SHP77 (cell line): ENCODE measurements at regions not wholly inside any gene's neighbourhood (a gene's known extent, or its start where the extent isn't known, plus 50 kb on each side); places are given as distances from the start of the nearest gene placed in this dataset.
A peak's percentile ranks its signal among the peaks of the same experiment; 100 is the strongest.

ENCODE experiments used
- DNase-seq, 2 experiments: peaks; one replicate each; lab custom pipeline; 2025; lab: John Stamatoyannopoulos, UW

DNA sequence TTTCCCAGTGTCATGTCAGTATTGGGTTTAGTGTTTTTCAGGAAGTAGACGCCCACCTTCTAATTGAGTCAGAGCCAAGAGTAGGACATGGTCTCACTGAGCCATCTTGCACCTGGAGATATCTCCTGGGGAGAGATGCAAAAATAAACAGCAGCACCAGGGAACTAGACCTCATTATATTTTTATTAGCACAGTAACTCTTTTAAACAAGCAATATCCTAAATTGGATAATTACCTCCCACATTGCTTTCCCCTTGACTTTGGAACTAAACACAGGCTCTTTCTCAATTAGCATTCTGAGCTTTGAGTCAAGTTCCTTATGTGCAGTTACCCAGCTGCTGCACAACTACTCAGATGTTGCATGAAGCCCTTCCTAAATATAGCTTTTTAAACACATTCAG is 175.4 kb downstream of the IBTK start:
- peak; percentile 47 to 51 for DNase-seq

DNA sequence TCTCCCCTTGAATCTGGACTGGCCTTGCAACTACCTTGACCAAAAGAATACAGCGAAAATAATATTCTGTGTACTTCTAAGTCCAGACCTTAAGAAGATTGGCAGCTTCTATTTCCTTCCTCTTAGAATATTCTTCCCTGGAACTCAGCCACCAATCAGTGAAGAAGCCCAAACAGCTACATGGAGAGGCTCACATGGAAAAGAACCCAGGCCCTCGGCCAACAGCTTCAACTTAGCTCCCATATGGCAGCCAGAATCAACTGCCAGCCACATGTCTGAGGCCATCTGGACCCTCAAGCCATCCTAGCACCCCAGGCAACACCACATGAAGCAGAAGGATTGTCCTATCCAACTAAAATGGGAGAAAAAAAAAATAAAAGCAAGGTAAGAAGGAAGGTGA is 178.8 kb downstream of the IBTK start:
- no peak for DNase-seq

DNA sequence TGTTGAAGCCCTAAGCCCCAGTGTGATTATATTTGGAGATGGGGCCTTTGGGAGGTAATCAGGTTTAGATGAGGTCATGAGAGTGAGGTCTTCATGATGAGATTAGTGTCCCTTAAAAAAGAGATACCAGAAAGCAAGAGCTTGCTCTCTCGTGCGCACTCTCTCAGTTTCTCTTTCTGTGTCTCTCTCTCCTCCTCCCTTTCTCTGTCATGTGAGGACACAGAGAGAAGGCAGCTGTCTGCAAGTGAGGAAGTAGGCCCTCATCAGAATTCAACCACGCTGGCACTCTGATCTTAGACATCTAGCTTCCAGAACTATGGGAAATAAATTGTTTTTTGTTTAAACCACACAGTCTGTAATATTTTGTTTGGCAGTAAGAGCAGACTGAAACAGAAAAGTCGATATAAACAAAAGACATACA is 180.5 kb downstream of the IBTK start:
- DNase-seq, result peak in 1 of 2 experiments; percentile 9

DNA sequence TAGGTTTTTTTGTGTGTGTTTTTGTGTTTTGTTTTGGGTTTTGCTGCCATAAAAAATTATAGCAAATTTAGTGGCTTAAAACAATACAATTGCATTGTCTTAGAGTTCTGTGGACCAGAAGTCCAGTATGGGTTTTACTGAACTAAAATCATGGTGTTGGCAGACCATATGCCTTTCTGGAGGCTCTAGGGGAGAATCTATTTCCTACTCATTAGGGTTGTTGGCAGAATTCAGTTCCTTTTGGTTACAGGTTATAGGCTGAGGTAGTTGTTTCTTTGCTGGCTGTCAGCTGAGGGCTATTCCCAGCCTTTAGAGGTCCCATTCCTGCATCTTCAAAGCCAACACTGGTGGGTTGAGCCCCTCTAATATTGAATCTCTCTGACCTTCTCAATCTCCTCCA is 181.3 kb downstream of the IBTK start:
- no peak for DNase-seq

DNA sequence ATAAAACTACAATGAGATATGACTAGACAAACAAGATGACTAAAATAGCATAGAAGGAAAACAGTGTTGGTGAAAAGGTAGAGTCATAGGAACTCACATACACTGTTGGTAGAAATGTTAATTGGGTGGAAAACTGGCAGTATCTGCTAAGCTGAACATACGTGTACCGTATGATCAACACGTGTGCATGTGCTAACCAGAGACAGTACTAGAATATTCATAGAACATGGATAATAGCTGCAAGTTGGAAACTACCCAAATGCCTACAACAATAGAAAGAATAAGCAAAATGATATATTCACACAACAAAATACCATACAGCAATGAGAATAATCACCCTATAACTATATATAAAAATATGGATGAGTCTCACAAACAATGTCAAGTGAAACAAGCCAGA is 184.0 kb downstream of the IBTK start:
- no peak for DNase-seq

DNA sequence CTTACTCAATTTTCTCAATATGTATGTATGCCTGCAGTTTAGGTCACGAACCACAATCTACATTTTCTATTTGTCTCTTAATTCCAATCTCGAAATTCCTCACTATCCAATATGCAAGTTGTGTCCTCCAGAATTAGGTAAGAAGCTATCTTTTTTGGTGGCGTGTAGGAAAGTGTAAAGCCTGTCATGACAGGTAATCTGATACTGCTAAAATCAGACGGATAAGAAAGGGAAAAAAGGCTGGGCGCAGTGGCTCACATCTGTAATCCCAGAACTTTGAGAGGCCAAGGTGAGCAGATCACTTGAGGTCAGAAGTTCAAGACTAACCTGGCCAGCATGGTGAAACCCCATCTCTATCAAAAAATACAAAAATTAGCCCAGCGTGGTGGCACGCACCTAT is 185.3 kb downstream of the IBTK start:
- no peak for DNase-seq

DNA sequence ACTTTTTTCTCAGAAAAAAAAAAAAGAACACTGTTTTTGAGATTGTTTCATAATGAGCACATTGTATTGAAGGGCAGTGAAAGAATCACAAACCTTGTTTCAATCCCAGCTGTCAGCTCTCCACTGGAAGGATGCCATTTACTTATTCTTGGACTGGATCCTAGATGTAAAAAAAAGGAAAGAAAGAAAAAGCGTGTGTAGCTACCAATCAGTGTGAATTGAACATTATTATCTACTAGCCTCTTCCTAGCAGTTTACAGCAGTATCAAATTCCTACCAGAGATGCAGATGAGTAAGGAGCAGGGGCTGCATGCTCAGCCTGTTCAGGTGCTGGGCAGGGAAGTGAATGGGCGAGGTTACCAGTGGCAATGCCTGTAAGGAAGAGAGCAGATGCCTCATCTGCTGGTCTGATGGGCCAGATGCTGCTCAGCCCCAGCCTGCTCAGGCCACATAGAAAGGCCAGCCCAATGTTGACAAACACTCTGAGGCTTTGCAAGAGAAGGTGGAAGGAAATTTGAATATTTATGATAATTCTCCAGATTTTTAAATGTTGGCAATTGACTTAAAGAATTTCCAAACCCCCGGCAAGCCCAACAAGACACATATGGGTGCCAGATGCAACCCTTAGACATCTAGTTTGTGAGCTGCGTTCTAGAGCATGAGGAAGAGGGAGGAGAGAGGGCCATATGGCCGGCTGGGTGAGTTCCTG is 189.5 kb downstream of the IBTK start:
- DNase-seq, result peak in 1 of 2 experiments; percentile 7

DNA sequence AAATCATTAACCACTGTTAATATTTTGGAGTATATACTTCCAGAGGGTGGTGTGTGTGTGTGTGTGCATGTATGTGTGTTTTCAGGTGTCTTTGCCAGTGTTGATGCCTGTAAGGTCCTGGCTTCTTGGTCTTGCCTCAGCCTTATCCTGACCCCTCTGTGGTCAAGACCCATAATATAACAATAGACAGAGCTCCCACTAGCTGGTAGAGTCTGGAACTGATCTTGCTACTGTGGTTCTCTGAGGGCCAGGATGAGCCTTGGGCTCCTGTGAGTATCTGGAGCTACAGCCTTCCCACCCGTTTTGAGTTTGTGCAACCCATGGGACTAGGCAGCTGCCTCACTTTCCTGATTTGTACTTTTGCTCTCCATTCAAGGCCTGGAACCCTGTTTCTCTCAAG is 191.0 kb downstream of the IBTK start:
- no peak for DNase-seq

DNA sequence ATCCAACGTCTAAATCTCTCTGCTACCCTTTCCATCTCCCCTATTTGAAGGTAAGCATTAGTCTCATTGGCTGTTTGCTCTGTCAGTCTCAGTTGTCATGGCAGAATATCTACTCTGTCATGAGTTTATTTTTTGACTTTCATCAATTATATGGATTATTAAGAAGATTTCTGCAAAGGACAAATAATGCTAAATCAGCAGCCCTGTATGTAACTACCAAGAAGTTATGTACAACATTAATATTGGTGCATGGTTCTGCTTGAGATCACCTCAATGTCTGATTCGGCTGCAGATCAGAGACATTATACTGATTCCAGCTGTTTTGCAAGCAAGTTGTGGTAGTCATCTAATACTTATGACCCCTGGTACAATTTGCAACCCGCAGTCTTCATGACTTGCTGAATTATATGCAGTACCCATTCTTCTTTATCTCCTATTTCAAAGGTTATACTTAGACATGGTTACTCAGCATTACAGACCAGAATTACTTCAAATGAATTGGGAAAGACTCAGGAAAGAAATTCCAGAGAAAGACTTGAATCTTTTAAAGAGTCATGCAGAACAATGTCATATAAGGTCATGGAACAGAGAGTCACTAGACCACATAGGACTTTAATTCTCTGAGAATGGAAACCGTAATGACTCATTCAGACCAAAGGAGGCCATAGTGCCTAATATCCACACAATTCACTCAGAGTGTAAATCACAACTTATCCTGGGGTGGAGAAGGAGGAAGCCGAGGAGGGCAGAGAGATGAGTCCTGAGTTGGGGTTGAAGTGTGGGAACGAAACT is 201.4 kb downstream of the IBTK start:
- DNase-seq, result no peak

DNA sequence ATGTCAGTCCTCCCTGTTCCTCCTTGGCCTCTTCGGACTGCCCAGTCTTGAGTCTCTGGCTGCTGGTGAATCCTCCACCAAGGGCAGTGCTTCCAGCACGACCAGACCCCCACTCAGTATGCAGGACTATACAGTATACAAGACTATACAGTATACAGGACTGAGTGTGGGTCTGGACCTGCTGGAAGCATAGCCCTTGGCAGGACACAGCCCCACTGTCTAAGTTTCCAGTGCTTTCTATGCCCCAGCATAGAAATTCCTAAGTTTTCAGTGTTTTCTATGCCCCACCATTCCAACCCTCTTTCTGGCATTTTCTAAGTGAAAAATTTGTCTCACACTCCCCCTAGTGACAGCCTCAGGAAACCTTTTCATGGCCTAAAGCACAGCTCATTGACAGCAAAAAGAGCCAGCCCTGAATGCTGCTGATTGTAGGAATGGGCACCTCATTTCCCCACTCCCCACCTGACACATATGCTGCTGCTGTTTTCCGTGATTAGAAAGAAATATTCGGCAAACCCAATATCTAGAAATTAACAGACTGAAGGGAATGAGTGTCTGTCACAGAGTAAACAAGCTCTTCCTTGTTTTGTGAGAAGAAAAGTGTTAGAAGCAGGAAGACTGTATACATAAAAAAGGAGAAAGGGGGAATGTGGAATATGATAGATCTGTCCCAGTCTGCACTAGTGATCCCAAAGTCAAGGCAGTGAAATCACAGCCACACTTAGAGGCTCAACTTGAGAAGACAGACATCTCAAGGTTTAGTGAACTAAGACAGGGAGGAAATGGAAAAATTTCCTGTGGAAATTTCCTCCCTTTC is 206.9 kb downstream of the IBTK start:
- DNase-seq, result peak; percentile 27 to 40

DNA sequence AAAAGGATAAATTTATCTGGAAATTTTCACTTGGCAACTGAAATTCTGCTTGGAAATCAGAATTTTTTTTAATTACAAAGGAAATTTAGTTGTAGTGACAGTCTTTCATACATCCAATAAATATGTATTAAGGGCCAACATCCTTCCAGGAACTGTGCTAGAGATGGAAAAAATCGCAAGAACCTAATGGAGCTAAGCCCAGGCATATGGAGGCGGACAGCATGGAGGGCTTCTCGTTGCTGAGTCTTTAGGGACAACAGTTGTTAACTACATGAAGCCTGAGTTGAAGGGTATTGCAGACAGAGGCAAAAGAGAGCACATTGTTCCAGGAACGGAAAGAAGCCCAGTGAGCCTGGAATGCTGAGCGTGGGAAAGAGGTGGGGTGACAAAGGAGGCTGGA is 208.9 kb downstream of the IBTK start:
- DNase-seq, result no peak

DNA sequence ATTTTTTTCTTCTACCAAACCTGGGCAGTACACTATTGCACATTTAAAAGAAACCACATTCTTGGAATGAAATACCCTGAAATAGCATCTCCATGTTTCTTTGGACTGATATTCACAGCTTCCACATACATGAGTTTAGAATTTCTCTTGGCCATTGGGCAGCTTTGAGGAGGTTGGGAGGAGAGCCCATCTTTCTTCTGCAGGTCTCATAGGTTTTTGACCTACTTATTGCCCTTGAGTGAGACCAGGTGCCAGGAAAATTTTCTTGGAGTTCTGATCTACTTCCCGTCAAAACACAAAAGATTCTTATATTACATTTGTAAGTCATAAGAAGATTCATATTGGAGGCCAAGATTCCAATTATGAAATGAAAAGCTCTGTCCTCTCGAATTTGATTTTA is 212.0 kb downstream of the IBTK start:
- DNase-seq, result no peak

DNA sequence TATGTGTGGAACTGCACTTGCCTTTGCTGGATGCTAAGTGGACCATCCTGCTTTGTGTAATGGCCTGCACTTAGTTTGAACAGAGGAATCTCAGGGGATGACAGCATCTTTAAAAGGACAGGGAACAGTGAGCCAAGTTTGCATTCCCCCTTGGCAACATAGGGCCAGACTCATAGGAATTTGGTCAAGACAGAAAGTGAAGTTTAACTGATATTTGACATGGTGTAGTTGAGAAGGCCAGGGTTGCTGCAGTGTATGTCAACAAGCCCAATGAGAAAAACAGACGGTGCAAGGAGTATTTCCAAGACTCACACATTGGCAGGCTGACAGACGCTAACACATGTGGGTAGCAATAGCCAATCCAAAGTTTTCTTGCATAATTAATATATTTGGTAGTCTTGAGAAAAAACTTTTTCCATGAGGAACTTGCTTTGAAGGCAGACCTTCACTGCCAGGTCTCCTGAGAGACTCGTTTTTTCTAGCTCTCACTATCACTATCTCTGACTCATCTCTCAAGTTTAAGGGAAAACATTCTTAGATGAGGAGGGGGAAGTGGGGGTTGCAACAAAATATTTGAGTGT is 213.8 kb downstream of the IBTK start:
- no peak for DNase-seq

DNA sequence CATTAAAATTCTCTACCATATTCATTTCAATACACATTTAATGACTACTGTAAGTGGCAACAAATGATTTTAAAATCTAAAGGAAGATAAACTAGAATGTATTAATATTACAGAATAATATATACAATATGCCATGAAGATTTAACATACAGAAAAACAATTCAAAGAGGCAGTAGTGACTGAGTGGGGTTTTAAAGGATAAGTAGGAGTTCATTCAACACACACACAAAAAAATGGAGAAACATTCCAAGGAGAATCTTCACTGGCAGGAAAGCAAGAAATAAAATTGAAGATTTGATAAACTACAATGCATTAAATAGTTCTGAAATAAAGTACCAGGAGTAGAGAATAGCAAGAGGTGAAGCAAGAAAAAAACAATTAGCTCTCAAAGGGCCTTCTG is 215.1 kb downstream of the IBTK start:
- no peak for DNase-seq

DNA sequence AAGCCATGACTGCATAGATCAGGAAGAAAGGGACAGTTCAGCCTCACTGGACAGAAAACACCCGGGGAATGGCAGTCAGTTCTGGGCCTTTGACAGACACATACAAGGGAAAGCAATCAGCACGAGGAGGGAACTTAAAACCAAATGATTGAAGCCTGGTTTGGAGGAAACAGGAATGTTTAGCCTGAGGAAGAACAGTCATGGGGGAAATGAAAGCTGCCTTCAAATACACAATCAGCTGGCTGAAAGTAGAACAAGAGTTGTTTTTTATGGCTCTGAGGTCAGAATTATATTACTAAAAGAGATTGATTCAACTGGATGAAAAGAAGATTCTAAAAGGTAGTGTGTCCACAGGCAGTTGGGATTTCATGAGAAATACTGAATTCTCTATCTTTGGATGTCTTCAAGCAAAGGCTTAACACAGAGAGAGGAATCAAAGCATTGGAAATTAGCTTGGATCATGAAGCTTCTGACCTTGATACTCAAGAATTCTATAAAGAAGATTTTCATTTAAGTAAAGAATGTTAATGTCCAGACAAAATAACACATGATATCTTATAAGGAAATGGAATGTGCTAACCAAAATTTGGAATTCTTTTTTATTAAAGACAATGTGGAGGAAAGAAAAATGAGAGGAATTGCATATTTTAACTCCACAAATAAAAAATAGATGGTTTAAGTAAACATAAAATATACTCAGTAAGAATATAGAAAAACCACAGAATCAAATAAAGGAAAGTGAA is 216.6 kb downstream of the IBTK start:
- no peak for DNase-seq

DNA sequence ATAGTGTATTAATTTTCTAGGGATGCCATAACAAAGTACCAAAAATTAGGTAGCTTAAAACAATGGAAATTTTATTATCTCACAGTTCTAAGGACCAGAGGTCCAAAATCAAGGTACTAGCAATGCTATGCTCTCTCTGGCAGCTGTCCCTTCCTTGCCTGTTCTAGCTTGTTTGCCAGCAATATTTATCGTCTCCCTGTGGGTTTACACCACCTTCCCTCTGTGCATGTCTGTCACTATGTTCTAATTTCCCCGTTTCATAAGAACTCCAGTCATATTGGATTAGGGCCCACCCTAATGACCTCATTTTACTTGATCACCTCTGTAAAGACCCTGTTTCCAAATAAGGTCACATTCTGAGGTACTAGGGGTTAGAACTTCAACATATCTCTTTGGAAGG is 217.2 kb downstream of the IBTK start:
- DNase-seq, result no peak

DNA sequence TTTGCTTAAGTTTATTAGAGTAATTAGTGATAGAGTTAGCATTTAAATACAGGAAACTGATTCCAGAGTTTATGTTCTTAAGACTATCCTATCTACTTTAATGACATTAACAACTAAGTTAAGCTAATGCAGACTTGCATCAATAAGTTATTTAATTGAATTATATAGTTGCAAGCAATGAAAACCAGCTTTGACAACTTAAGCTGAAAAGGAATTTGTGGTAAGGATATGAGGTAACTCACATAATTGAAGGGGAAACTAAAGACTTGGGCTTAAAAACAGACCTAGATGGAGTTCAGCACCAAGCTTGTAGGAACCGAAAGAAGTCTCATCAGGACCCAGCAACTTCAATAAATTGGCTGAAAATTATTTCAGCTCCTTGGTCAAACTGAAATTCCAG is 222.3 kb downstream of the IBTK start:
- DNase-seq, result no peak

DNA sequence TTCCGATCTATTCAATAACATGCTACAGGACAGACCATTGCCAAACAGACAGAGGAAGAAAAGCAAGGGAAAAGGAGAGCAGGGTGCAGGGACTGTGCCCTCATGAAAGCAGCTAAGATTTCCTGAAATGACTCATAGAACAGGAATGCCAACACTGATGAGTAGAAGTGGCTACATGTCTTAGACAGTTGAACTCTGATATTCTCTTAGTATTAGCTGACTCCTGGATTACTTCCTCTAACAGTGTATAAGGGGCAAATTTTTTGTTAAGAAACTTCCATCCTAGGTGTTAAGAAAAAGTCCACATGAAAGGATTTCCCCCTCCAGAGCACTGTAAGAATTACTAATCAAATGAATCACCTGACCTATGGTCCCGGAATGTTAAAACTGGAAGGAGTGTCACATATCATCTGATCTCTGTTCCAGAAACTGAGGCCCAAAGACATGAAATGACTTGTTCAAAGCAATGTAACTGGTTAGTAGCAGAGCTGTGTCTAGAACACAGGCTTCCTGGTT is 224.9 kb downstream of the IBTK start:
- DNase-seq, result no peak

DNA sequence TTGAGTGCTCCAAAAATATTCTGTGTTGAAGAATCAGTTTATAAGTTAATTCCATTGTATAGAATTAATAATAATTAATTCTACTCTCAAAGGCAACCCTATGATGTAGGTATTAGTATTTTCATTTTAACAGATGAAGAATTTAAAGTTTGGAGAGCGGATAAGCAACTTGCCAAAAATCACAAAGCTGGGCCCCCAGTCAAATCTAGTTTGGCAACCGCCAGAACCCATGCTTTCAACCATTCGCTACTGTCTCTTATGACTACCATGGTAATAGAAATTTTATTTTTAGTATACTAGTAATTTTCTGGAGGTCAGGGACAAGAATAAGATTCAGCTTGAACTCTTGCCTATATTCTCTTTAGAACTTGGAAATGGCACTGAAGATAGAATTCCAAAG is 229.8 kb downstream of the IBTK start:
- no peak for DNase-seq

DNA sequence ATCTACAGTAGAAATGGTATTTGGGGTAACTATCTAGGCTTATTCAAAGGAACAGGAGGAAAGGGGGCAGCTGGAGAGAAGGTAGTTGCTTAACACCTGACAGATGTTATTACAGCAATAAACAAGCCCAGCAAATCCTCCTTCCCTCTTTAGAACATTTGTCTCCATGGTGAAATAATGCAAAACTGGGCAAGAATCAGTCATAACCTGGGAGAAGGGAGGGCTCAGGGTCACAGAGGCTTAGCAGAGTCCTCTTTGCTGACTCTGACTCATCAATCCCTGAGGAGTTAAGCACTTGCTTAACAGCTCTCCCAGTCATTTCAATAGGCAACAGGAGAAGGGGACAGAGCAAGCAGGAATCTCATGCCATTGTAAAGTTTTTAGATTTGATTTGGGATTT is 230.3 kb downstream of the IBTK start:
- peak; percentile 8 to 36 for DNase-seq

DNA sequence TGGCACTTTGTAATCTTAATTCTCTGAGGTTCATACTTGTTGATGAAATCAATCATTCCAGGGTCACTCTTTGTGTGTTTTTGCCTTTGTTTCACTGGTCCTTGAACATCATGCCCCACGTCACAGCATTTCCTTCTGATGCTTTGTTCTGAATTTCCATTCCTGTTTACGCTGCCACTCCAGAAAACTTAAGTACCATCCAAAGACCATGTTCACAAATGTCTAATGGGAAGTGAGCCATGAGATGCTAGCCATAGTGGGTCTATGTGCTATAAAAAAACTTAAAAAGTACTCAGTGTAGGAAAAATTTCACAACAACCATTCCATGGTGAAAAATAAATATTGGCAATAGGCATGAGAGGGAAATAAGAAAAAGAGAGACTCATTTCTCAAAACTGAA is 232.0 kb downstream of the IBTK start:
- DNase-seq, result no peak

DNA sequence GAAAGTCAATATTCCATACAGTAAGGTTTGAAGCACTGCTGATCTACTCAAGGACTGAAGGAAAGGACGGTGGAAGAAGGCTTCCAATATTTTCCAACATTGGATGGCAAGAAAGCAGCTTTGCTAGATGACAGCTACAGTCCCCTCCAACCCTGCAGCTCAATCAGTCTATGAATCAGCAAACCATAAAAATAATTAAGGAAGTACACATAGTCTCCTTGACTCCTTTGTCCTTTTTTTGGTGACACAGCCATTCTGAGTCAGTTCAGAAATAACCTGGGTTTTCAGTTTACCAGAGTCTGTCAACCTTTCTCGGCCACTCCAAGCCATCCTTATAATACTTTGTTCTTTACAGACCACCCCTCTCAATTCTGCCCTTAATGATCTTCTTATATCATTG is 232.5 kb downstream of the IBTK start:
- no peak for DNase-seq
